AG20443 (cell line): ENCODE measurements at regions not wholly inside any gene's neighbourhood (a gene's known extent, or its start where the extent isn't known, plus 50 kb on each side); places are given as distances from the start of the nearest gene placed in this dataset.
A peak's percentile ranks its signal among the peaks of the same experiment; 100 is the strongest.

Experiments
- DNase-seq: peaks from one replicate; pipeline ENCODE4 v3.0.0; 2012; ENCODE audit warnings: low spot score, mixed read lengths

GRCh38 chrX:10818651-10819050 lies 198.3 kb upstream of the MID1 start:
- no peak for DNase-seq

- DNase-seq, result no peak
These were observed 199.6 kb upstream of the MID1 start for GRCh38 chrX:10819973-10820372.

- no peak for DNase-seq
These were observed 200.9 kb upstream of the MID1 start for GRCh38 chrX:10821293-10821692.

DNA sequence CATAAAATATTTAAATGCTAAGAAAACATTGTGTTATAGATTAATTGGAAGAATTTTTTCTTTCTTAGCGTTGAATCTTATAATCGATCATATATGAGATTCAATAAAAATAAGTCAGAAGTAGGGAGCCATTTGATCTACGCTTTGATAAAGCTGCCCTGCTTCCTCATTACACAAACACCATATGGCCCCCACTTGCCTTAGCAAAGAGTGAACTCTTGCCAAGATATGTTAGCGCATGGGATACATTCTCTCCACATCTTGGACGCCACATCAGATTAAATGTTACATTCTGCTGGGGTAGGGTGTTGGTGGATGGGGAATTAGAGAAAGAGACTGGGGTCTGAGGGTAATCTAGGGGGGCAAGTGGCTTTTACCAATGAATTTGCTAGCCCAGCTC lies 207.7 kb upstream of the MID1 start:
- DNase-seq, result no peak

GRCh38 chrX:10828640-10829039 lies 208.3 kb upstream of the MID1 start:
- no peak for DNase-seq

- no peak for DNase-seq
These were observed 211.5 kb upstream of the MID1 start for GRCh38 chrX:10831716-10832502.

DNA sequence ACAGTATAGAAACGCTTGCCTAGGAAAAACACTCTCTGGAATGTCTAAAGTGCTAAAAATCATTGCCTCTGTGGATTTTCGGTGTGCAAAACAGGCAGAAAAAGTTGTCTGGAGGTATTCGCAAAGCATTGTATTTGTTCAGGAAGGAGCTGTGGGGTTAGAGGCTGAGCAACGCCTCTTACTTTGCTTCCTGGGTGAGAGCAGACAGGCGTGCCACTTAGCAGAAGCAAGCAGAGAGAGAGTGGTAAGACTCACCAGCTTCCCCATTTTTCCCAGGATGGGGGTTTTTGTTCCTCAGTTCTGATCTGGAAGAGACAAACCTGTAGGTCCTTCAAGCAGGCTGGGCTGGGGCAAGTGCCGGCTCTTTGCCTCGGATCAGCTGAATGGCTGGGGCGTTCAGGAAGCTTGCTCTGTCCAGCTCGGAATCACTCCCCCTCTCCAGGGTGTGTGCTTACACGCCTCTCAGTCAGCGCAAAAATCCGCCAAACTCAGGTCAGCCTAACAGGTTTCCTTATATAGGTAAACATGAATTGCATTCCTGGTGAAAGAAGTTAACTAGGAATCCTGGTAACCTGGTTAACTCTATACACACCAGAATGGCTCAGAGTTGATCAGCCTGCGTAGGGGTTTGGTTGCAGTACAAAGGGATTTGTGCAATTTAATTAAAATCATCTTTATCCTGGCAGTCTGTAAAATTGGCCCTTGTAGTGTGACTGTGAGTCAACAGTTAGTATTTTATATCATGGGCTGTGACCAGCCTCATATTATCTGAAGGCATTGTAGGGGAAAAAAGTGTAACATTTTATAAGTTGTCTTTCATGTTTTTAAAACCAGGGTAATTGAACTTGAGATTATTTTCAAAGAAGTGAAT lies 213.1 kb upstream of the MID1 start:
- DNase-seq, result peak; percentile 52

- no peak for DNase-seq
These were observed 221.2 kb upstream of the MID1 start for GRCh38 chrX:10841579-10841978.

- DNase-seq, result no peak
These were observed 222.3 kb upstream of the MID1 start for GRCh38 chrX:10842646-10843045.

GRCh38 chrX:10847333-10847732 lies 226.9 kb upstream of the MID1 start:
- DNase-seq, result peak; percentile 16

- no peak for DNase-seq
These were observed 231.4 kb upstream of the MID1 start for GRCh38 chrX:10851809-10852208.

DNA sequence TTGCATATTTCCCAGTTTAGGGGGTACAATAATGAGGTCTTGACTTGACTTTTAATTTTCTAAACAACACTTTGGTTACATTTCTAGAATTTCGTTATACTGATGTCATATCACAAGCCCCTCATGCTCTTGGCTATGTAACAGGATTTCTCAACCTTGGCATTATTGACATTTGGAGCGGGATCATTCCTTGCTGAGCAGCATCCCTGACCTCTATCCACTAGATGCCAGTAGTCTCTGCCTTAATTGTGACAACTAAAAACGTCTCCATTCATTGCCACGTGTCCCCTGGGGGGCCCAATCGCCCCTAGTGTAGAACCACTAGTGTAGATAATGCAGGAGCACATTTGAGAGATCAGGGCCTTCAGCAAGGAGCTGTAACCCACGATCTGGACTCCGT lies 234.2 kb upstream of the MID1 start:
- DNase-seq, result no peak

GRCh38 chrX:10855845-10856244 lies 235.5 kb upstream of the MID1 start:
- DNase-seq, result no peak

GRCh38 chrX:10856797-10857196 lies 236.4 kb upstream of the MID1 start:
- DNase-seq, result no peak

DNA sequence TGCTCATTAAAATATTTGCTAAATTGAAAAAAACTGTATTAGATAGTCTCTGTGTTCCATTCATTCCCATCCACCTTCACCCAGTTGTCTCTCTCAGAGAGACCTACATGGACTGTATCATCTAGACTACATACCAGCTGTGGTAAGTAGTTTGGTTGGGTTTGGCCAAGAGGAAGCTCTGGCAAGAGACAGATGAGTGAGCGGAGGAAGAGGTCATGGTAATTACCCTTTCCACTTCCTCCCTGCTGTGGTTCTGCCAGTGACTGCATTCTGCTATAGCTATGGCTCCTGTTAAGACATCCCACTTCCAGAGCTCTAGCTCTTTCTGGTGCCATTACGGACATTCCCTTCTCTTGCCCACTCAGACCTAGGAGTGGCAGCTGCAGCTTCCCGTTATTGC lies 239.0 kb upstream of the MID1 start:
- no peak for DNase-seq

DNA sequence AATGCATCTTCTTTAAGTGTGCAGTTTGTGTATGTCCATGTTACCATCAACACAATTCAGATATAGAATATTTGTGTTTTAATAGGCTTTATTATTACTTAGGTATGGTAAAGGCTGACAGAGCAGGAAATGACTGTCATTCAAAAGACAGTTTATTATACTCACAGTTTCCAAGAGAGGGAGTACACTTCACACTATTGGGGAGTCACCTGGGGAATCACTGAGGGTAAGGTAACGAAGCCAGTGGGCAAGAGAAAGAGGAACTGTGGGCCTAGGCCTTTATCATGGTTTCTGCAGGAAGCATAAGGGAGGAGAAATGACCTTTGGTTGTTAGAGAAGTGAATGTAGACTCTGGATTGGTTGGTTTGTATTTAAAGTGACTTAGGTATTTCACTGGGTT lies 235.1 kb upstream of the HCCS start:
- no peak for DNase-seq

GRCh38 chrX:10882484-10882883 lies 228.6 kb upstream of the HCCS start:
- DNase-seq, result no peak

GRCh38 chrX:10884246-10884645 lies 226.9 kb upstream of the HCCS start:
- DNase-seq, result peak; percentile 38

DNA sequence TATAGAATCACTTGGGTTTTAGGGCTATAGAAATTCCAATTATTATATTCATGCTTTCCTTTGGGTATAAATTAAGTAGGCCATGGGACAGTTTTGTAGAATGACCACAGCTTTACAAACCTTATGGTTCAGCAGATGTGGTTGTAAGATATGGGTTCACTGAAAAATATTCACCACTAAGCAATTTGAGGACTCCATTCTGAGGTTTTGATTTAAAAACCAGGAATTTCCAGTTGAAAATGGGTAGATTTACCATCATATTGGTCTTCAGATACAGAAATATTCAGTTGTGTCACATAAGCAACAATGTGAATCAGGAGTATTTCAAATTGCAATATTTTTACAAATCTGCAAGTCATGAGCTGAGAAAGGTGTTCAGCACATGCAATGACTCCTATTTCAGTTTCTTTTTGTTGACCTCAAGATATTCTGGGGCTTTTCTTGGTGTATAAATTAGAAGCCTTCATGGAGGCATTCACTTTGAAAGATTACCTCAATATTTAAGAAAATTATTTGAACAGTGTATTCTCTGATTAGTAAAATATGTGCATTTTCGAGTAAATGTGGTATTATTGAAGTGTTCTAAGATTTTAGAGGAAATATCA lies 218.4 kb upstream of the HCCS start:
- DNase-seq, result no peak

- DNase-seq, result no peak
These were observed 217.8 kb upstream of the HCCS start for GRCh38 chrX:10893366-10893765.

GRCh38 chrX:10893976-10894375 lies 217.2 kb upstream of the HCCS start:
- no peak for DNase-seq

- no peak for DNase-seq
These were observed 213.4 kb upstream of the HCCS start for GRCh38 chrX:10897768-10898167.
